HG03108 (cell line): ENCODE measurements at regions not wholly inside any gene's neighbourhood (a gene's known extent, or its start where the extent isn't known, plus 50 kb on each side); places are given as distances from the start of the nearest gene placed in this dataset.
"Not testable (repeated sequence)": the region's sequence is repeated elsewhere in the genome, so short reads cannot be mapped to it uniquely, and the experiment has no call there.

Experiments
- ATAC-seq: cut with Tn5 transposase; IDR thresholded peaks from one replicate; pipeline ENCODE4 v1.9.1; 2021; ENCODE audit warnings: moderate library complexity; ENCODE audit not compliant: unreplicated experiment

DNA sequence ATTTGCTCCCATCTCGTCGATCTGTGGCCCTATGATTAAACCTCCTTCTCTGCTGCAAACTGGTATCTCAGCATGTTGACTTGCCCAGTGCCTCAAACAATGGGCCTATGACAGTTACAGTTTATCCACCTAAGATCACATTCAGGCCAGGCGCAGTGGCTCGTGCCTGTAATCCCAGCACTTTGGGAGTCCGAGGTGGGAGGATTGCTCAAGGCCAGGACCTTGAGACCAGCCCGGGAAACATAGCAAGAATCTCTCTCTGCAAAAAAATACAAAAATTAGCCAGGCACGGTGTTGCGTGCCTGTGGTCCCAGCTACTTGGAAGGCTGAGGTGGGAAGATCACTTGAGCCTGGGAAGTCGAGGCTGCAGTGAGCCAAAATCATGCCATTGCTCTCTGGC lies 79.8 kb upstream of the ADGRL1 start:
- not testable (repeated sequence) for ATAC-seq

- peak; percentile 96 for ATAC-seq
These were observed 78.0 kb upstream of the ADGRL1 start for GRCh38 chr19:14283813-14284520.

GRCh38 chr19:14279270-14279669 lies 73.3 kb upstream of the ADGRL1 start:
- ATAC-seq = not testable (repeated sequence)

DNA sequence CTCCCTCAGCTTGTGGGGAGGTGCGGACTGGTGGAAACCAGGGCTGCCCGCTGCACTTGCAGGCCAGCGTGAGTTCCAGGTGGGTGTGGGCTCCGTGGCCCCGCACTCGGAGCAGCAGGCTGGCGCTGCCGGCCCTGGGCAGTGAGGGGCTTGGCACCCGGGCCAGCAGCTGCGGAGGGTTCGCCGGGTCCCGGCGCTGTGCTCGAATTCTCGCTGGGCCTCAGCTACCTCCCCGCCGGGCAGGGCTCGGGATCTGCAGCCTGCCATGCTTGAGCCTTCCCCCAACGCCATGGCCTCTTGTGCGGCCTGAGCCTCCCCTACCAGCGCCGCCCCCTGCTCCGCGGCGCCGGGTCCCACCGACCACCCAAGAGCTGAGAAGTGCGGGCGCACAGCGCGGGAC lies 71.6 kb upstream of the ADGRL1 start:
- no peak for ATAC-seq

GRCh38 chr19:14275823-14276222 lies 69.9 kb upstream of the ADGRL1 start:
- ATAC-seq = not testable (repeated sequence)

GRCh38 chr19:14272623-14273022 lies 66.7 kb upstream of the ADGRL1 start:
- ATAC-seq = no peak

DNA sequence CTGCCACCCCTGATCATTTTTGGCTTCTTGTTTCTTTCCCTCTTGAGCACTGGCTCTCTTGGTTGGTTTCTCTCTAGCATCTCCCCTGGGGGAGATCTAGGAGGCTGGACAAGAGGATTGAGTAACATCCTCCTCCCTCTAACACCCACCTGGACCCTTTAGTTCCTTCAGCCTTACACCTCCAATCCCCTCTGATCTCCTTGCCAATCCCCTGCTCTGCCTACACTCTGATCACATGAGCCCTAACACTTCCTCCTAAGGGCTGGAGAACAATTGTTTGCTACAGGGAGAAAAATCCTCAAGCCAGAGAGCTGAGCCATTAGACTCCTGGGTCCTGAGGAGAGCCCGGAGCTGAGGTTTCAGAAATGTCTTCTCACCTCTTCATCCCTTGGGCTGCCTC lies 65.9 kb upstream of the ADGRL1 start:
- no peak for ATAC-seq

- not testable (repeated sequence) for ATAC-seq
These were observed 64.6 kb upstream of the ADGRL1 start for GRCh38 chr19:14270557-14270956.

GRCh38 chr19:14267224-14267741 lies 61.3 kb upstream of the ADGRL1 start:
- ATAC-seq = no peak

DNA sequence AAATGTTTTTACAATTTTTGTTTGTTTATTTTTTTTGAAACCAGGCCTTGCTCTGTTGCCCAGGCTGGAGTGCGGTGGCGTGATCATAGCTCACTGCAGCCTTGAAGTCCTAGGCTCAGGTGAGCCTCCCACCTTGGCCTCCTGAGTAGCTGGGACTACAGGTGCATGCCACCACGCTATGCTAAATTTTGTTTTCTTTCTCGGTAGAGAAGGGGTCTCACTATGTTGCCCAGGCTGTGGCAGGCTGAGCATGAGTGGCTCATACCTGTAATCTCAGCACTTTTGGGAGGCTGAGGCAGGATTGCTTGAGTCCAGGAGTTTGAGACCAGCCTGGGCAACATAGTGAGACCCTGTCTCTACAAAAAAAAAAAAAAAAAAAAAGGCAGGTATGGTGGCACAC lies 60.2 kb upstream of the ADGRL1 start:
- not testable (repeated sequence) for ATAC-seq

DNA sequence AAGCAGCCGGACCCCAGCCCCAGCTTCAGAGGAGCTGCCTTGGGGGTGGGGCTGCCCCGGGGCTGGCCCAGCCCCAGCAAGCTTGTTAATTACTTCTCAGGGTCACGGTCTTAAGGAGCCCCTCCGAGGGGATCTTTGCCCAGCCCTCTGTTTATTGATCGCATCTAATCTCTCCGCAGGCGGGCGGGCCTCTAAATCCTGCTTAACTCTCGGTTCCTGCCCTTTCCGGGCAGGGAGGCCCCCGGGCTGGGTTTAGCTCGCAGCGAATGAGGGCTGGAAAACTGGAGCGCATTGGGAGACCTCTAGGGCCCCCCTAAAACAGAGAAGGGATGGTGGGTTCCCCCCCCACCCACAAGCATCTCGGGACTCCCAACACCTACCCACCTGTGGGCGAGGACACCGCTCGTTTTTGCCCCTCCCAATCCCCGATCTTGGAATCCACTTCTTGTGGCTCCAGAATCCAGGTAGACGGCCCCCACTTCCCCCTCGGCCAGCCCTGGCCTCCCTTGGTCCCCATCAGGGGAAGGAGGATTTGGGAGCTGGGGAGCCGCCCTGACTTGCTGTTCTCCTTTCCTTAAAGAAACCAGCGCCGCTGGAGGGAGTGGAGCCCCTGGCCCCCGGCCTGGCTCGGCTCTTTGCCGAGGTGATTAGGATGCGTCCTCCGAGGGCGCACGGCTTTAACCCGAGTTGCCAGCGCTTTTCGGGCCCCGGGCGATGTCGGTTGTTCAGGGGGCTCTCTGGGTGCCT lies 59.5 kb upstream of the ADGRL1 start:
- no peak for ATAC-seq

- ATAC-seq = not testable (repeated sequence)
These were observed 50.1 kb upstream of the ADGRL1 start for GRCh38 chr19:14255902-14256649.
